ENCODE measurements at regions not wholly inside any gene's neighbourhood (a gene's known extent, or its start where the extent isn't known, plus 50 kb on each side); places are given as distances from the start of the nearest gene placed in this dataset.
A peak's percentile ranks its signal among the peaks of the same experiment; 100 is the strongest.
"Not testable (repeated sequence)": the region's sequence is repeated elsewhere in the genome, so short reads cannot be mapped to it uniquely, and the experiment has no call there.

GRCh38 chr10:23643111-23643780 is 204.4 kb downstream of the OTUD1 start:
- no peak for DNase-seq (ENCODE audit: low read depth in 2 of 2)

DNA sequence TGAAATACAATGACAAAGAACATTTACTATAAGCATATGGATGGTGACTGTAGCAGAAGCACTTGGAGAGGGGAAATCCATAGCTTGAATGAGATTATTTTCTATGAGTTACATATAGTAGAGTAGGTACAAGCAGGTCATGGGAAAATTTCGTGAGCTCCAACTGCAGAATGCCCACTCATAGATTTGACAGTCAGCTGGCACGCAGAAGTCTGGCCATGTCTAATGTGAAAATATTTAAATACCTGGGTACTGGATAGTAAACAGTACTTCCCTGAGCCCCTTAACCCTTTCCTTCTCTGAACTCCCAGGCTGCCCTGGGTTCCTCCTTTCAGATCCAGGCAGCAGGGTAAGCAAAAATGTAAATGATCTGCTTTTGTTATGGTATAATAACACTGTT is 209.7 kb downstream of the OTUD1 start:
- DNase-seq (ENCODE audit: low read depth in 2 of 2), result no peak

DNA sequence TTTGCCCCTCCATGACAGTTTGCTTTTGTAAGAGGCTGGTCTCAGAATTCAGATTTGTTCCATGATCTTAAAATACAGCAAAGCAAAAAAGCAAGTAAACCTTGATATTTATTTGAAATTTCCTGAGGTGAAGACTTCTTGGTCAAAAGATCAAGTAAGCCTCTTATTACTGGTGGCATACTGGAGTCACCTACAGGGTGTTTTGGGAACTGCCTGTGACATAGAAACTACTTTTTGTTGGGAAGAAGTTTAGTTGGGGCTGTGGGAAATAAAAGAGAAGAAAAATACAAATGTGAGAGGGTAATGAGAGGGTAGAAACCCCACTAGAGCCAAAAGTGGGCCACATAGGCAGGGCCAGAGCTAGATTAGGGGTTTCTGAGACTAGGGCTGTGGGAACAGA is 217.9 kb downstream of the OTUD1 start:
- no peak for DNase-seq (ENCODE audit: low read depth in 2 of 2)

GRCh38 chr10:23657677-23658076 is 218.8 kb downstream of the OTUD1 start:
- DNase-seq (ENCODE audit: low read depth in 2 of 2), result no peak

GRCh38 chr10:23671866-23672265 is 233.0 kb downstream of the OTUD1 start:
- not testable (repeated sequence) for DNase-seq (ENCODE audit: low read depth in 2 of 2)

- no peak for DNase-seq (ENCODE audit: low read depth in 2 of 2)
These were observed 236.7 kb downstream of the OTUD1 start for GRCh38 chr10:23675585-23675984.

GRCh38 chr10:23676296-23676695 is 237.4 kb downstream of the OTUD1 start:
- no peak for DNase-seq (ENCODE audit: low read depth in 2 of 2)

- no peak for DNase-seq (ENCODE audit: low read depth in 2 of 2)
These were observed 247.8 kb downstream of the OTUD1 start for GRCh38 chr10:23686722-23687121.

DNA sequence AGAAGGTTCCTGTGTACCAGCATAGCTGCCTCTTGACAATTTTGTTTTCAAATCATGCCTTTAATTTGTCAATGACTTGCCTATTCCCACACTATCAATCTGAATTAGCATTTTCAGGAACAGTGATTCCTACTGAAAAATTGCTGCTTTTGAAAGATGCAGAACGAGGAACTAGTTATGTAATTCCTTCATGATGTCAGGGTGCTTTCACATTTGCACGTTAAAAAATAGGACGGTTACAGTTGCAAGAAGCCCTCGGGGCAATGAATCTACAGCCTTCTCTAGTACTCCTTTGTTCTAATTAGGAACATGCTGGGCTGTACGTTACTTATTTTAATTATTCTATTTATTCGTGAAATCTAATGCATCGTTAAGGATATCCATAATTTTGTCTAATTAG is 253.9 kb downstream of the OTUD1 start:
- DNase-seq (ENCODE audit: low read depth in 2 of 2), result no peak

DNA sequence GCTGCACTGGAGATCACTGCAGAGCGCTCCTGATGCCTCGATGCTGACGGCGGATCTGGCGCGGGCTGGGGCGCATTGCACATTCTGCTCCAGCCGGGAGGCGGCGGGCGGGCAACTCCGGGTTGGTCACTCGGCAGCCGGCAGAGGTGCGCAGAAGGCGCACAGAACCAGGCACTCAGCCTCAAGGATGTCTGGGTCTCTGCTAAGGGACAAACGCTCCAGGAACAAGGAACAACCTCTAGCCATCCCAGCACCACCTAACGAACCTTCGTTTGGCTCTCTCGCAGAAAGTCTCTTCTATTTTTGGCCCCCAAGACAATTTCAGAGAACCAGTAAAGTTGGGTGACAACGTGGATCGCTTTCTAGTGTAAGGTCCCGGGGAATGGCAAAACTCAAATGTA is 254.6 kb downstream of the OTUD1 start:
- DNase-seq (ENCODE audit: low read depth in 2 of 2), result no peak

GRCh38 chr10:23693925-23694324 is 255.1 kb downstream of the OTUD1 start:
- no peak for DNase-seq (ENCODE audit: low read depth in 2 of 2)

DNA sequence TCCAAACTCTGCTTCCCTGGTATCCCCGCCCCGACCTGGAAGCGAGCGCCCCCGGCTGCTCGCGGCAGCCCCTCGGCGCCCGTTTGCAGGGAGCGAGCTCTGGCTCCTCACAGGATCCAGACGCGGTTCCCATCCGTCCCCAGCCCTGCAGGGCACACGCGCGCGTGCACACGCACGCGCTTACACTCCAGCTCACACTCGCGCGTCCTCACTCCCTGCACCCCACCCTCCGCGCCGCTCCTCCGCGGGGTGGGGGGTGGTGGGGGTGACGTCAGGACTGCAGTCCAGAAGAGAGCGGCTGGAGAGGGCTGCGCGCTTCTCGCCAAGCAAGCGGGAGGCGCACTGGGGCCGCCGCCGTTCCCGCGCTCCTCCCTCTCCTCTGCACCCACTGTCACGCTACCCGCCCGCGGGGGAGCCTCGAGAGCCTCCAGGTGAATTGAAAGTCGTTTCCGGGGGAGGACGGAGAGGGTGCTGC is 255.6 kb downstream of the OTUD1 start:
- DNase-seq (ENCODE audit: low read depth in 2 of 2), result no peak

- DNase-seq (ENCODE audit: low read depth in 2 of 2), result no peak
These were observed 256.3 kb downstream of the OTUD1 start for GRCh38 chr10:23694921-23695824.

- DNase-seq (ENCODE audit: low read depth in 2 of 2), result no peak
These were observed 257.0 kb downstream of the OTUD1 start for GRCh38 chr10:23695825-23696420.

DNA sequence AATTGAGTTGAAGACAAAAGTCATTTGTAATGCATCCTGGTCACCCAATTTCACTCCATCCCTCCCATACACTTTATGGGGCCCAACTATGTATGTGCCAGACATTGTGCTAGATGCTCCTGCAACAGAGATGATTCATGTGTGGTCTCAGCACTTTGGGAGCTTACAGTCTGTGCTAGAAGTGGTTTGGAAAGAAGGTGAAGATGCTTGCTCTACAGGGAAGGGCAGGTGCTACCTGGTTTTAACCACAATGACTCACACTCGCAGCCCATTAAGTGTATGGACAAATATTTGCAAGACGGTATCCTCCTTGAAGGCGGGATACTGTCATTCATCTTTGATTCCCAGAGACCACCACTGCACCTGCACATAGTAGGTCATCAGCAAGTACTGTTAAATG is 257.6 kb downstream of the OTUD1 start:
- no peak for DNase-seq (ENCODE audit: low read depth in 2 of 2)

- DNase-seq (ENCODE audit: low read depth in 2 of 2), result peak; percentile 12 to 30
These were observed 264.1 kb downstream of the OTUD1 start for GRCh38 chr10:23702977-23703414.

DNA sequence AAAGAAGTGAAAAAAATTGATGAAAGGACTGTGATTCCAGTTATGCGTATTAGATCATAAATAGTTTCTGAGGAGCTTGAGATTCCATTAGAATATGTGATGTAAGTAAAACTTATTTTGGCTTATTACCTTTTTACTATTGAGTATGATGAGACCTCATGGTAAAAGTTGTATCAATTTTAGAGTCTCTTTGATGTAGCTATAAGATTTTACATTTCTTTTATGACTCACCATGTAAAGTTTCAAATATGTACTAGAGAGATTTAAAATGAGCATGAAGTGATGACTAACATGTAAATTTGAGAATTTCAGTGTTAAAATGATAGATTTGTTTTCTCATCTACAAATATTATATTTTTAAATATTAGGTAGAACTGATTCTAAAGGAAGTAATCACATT is 276.5 kb downstream of the OTUD1 start:
- no peak for DNase-seq (ENCODE audit: low read depth in 2 of 2)

GRCh38 chr10:23717913-23718312 is 279.0 kb downstream of the OTUD1 start:
- DNase-seq (ENCODE audit: low read depth in 2 of 2), result no peak

DNA sequence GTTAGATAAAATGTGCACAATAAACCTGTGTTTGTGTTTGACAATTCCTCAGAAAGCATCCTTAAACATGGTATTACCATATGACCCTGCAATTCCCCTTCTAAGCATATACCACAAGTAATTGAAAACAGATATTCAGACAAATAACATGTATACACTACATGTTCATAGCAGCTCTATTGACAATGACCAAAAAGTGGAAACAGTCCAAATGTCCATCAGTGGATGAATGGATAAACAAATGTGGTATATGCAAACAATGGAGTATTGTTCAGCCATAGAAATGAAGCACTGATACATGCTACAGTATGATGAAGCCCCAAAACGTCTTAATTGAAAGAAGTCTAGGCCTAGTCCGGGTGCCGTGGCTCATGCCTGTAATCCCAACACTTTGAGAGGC is 280.1 kb downstream of the OTUD1 start:
- DNase-seq (ENCODE audit: low read depth in 2 of 2), result no peak

DNA sequence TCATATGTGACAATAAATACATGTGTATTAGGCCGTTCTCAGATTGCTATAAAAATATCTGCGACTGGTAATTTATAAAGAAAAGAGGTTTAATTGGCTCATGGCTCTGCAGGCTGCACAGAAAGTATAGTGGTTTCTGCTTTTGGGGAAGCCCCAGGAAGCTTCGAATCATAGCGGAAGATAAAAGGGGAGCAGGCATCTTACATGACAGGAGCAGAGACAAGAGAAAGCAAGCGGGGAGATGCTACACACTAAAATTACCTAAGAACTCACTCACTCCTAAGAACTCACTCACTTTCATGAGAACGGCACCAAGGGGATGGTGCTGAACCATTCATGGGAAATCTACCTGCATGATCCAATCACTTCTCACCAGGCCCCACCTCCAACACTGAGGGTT is 284.9 kb downstream of the OTUD1 start:
- DNase-seq (ENCODE audit: low read depth in 2 of 2), result no peak

DNA sequence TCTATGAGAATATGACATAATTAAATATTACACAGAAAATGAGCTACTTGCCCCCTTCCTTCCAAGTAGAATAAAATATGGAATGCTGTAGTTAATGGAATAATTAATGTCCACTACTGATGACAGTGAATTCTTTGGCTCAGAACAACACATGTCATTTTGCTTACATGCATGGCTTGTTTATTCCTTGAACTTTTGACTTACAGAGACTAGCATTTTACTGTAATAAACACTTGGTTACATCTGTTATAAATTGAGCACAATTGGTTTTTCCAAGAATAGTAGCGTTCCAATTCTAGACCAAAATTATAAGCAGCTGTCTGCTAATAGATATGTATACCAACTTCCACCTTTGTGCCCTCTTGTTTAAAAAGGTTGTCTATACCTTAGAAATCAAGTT is 286.7 kb downstream of the OTUD1 start:
- no peak for DNase-seq (ENCODE audit: low read depth in 2 of 2)

- no peak for DNase-seq (ENCODE audit: low read depth in 2 of 2)
These were observed 303.5 kb downstream of the OTUD1 start for GRCh38 chr10:23742368-23742767.

GRCh38 chr10:23742807-23743206 is 303.9 kb downstream of the OTUD1 start:
- no peak for DNase-seq (ENCODE audit: low read depth in 2 of 2)
